Heart left ventricle (tissue), 16 donors: ENCODE measurements at regions not wholly inside any gene's neighbourhood (a gene's known extent, or its start where the extent isn't known, plus 50 kb on each side); places are given as distances from the start of the nearest gene placed in this dataset.

Source experiments
- ATAC-seq, 4 donors: fragments of 200-7000 bp; cut with Tn5 transposase; one replicate each; pipeline ENCODE4 v1.9.1; 2020 to 2022; ENCODE audit warnings: moderate library complexity in 4 of 4, mild to moderate bottlenecking in 3 of 4, moderate number of reproducible peaks in 1 of 4
- DNase-seq, 5 donors: peaks; one replicate each; pipeline ENCODE4 v3.0.0-alpha.2; 2020
- H3K27ac ChIP-seq, 12 donors: fragments of 200-600 bp; sonication (generic) in 4 of 12; one replicate each; pipeline versions ENCODE4 v1.5.0 to v1.8.0; 2016 to 2022; ENCODE audit warnings: mild to moderate bottlenecking in 2 of 12
- H3K27me3 ChIP-seq, 9 donors: fragments of 200-600 bp; sonication (generic) in 2 of 9; one replicate each; pipeline versions ENCODE4 v1.5.1 to v1.8.0; 2016 to 2022; ENCODE audit warnings: mild to moderate bottlenecking in 3 of 9
- H3K36me3 ChIP-seq, 9 donors: fragments of 200-600 bp; sonication (generic) in 2 of 9; one replicate each; pipeline versions ENCODE4 v1.5.0 to v1.8.0; 2018 to 2022; ENCODE audit warnings: mild to moderate bottlenecking in 2 of 9
- H3K4me1 ChIP-seq, 12 donors: fragments of 200-600 bp; sonication (generic) in 4 of 12; one replicate each; pipeline versions ENCODE4 v1.5.0 to v1.8.0; 2016 to 2022; ENCODE audit warnings: mild to moderate bottlenecking in 3 of 12
- H3K4me3 ChIP-seq, 12 donors: fragments of 200-600 bp; sonication (generic) in 4 of 12; one replicate each; pipeline versions ENCODE4 v1.5.0 to v1.8.0; 2017 to 2022; ENCODE audit warnings: mild to moderate bottlenecking in 9 of 12, moderate library complexity in 4 of 12
- H3K9me3 ChIP-seq, 12 donors: fragments of 200-600 bp; sonication (generic) in 4 of 12; one replicate each; pipeline versions ENCODE4 v1.5.0 to v1.8.0; 2016 to 2022; ENCODE audit warnings: mild to moderate bottlenecking in 1 of 12
- CTCF ChIP-seq, 12 donors: fragments of 200-600 bp; sonication (generic) in 4 of 12; IDR thresholded peaks; one replicate each; pipeline versions ENCODE4 v1.5.0 to v1.8.0; 2018 to 2022; ENCODE audit warnings: antibody characterized with exemption in 12 of 12, mild to moderate bottlenecking in 5 of 12
- POLR2A ChIP-seq, 2 donors: fragments of 450-650 bp; IDR thresholded peaks; one replicate each; pipeline ENCODE4 v1.6.1; 2017; ENCODE audit warnings: antibody characterized with exemption in 2 of 2, mild to moderate bottlenecking in 2 of 2, moderate library complexity in 2 of 2
- WGBS, 4 donors: extraction: QIAGEN DNeasy Blood & Tissue Kit in 2 of 4; methylation state at CpG; one replicate each; pipeline versions ENCODE4 v1.1.5 to v1.1.7; 2013 to 2018; 5-methylcytosine and 5-hydroxymethylcytosine counted together
- intact Hi-C, 10 donors: fragments of 100-400 bp; cut with DNase I; formaldehyde crosslinking; loops; one replicate each; pipeline versions ENCODE4 v1.11.1 to v1.14.2; 2022
- donor health status: ischemic (EF 13 %, LVEDD 7.1; RV severe dilation, severe dysfunction).
- donor health status: healthy with polysubstance abuse.
- donor health status: DM: no; HTN: yes; CAD: no.
- donor health status: DM: no; HTN: no; CAD: no.
- donor health status: ischemic (EF 25% LVEDD 6.9; RV normal size, moderate dysfunction).
- donor health status: ischemic (EF 25% LVEDD 5.7; RV mildly dilated, moderate dysfunction).
- donor health status: healthy.
- donor health status: DM: yes; HTN: yes; CAD: no.
- donor health status: ischemic (EF 35%, LVEDD 5.7; RV mildly dilated, moderate dysfunction).
- donor health status: nonischemic (EF 11% LVEDD 7.7; RV severe dilation, severe dysfunction).
- donor health status: DM: yes; HTN: yes; CAD: no.
- donor health status: PGD.
- donor health status: ischemic (EF 29% LVEDD 5.4; RV normal size, mild dysfunction).
- donor health status: nonischemic (EF 23%, LVEDD 6.1; RV moderate dilation, normal function).

- 41 to 65% (median 51%) methylated on average over 2 of the region's 2 CpGs for WGBS, 4 donors
- Histone ChIP-seq H3K9me3 (no peaks in the 10 kb centered on the region), H3K27me3 (no peaks in the 10 kb centered on the region), H3K4me1 (no peaks in the 10 kb centered on the region), H3K27ac (no peak overlapping the region), H3K36me3 (no peaks in the 10 kb centered on the region), H3K4me3 (no peak overlapping the region)
- DNase-seq (no peak), ATAC-seq (no peak)
- TF ChIP-seq CTCF (IDR thresholded peaks at IDR 0.05): no peak
- no peak for TF ChIP-seq POLR2A (IDR thresholded peaks at IDR 0.05)
- intact Hi-C loops: no loop called here
Observed at GRCh38 chr10:65394502-65395297, 1531.1 kb upstream of the LRRTM3 start.

GRCh38 chr10:65395631-65396030 lies 1530.2 kb upstream of the LRRTM3 start:
- no peak for ATAC-seq
- TF ChIP-seq CTCF (IDR thresholded peaks at IDR 0.05) (no peak), POLR2A (IDR thresholded peaks at IDR 0.05) (no peak)
- no peaks in the 10 kb centered on the region for H3K9me3 ChIP-seq

GRCh38 chr10:65396997-65397396 lies 1528.8 kb upstream of the LRRTM3 start:
- Histone ChIP-seq H3K27ac (no peak overlapping the region), H3K9me3 (no peaks in the 10 kb centered on the region), H3K36me3 (no peaks in the 10 kb centered on the region), H3K4me1 (no peaks in the 10 kb centered on the region), H3K27me3 (no peaks in the 10 kb centered on the region), H3K4me3 (no peak overlapping the region)
- ATAC-seq (no peak), DNase-seq (no peak)
- intact Hi-C loops: no loop called here
- TF ChIP-seq CTCF (IDR thresholded peaks at IDR 0.05): no peak
- TF ChIP-seq POLR2A (IDR thresholded peaks at IDR 0.05): no peak
- WGBS, 4 donors: 80 to 89% (median 81%) methylated on average over 3 of the region's 3 CpGs

More at GRCh38 chr10:65395631-65396030, 1530.2 kb upstream of the LRRTM3 start:
- Histone ChIP-seq H3K27ac (no peak overlapping the region), H3K4me1 (no peaks in the 10 kb centered on the region), H3K27me3 (no peaks in the 10 kb centered on the region), H3K4me3 (no peak overlapping the region), H3K36me3 (no peaks in the 10 kb centered on the region)
- no peak for DNase-seq
- intact Hi-C loops: no loop called here
- WGBS, 4 donors: 92 to 95% (median 94%) methylated on average over 2 of the region's 2 CpGs

- intact Hi-C loops: no loop called here
- Histone ChIP-seq H3K4me3 (no peak overlapping the region), H3K36me3 (no peaks in the 10 kb centered on the region), H3K4me1 (no peaks in the 10 kb centered on the region), H3K9me3 (no peaks in the 10 kb centered on the region), H3K27me3 (no peaks in the 10 kb centered on the region), H3K27ac (no peak overlapping the region)
- no peak for DNase-seq
- 74 to 99% (median 97%) methylated on average over 2 of the region's 2 CpGs for WGBS, 4 donors
- no peak for ATAC-seq
- TF ChIP-seq POLR2A (IDR thresholded peaks at IDR 0.05): no peak
- no peak for TF ChIP-seq CTCF (IDR thresholded peaks at IDR 0.05)
Observed at GRCh38 chr10:65408401-65408800, 1517.4 kb upstream of the LRRTM3 start.
